Choroid plexus epithelial cell (primary cell): ENCODE measurements at regions not wholly inside any gene's neighbourhood (a gene's known extent, or its start where the extent isn't known, plus 50 kb on each side); places are given as distances from the start of the nearest gene placed in this dataset.
"Not testable (repeated sequence)": the region's sequence is repeated elsewhere in the genome, so short reads cannot be mapped to it uniquely, and the experiment has no call there.

Source experiments
- DNase-seq: peaks from one replicate; pipeline ENCODE4 v3.0.0-alpha.2; 2010; ENCODE audit warnings: low read depth
- H3K4me3 ChIP-seq: 2 replicates; pipeline ENCODE4 v1.5.1; 2011; ENCODE audit warnings: low read depth, mild to moderate bottlenecking, control low read depth, low read length, moderate library complexity
- CTCF ChIP-seq: conservative IDR thresholded peaks from 2 replicates; pipeline ENCODE4 v1.5.1; 2011; ENCODE audit warnings: low read depth, mild to moderate bottlenecking, control low read depth, inconsistent platforms, low read length, moderate library complexity

GRCh38 chr13:24986826-24987225 is 109.1 kb upstream of the PABPC3 start:
- DNase-seq: no peak
- TF ChIP-seq CTCF: no peak
- H3K4me3 ChIP-seq: no peak overlapping the region

GRCh38 chr13:24989959-24990358 is 106.0 kb upstream of the PABPC3 start:
- DNase-seq: not testable (repeated sequence)

GRCh38 chr13:24992946-24993345 is 103.0 kb upstream of the PABPC3 start:
- not testable (repeated sequence) for H3K4me3 ChIP-seq, DNase-seq

More at GRCh38 chr13:24989959-24990358, 106.0 kb upstream of the PABPC3 start:
- not testable (repeated sequence) for H3K4me3 ChIP-seq

- no peak overlapping the region for H3K4me3 ChIP-seq
- peak; percentile 94 for DNase-seq
- peak; percentile 91 for TF ChIP-seq CTCF
Observed at GRCh38 chr13:24995225-24995804, 100.6 kb upstream of the PABPC3 start.

- peak; percentile 56 for TF ChIP-seq CTCF
- DNase-seq: peak; percentile 58
- H3K4me3 ChIP-seq: no peak overlapping the region
Observed at GRCh38 chr13:24997367-24997967, 98.5 kb upstream of the PABPC3 start.

GRCh38 chr13:24998433-24998832 is 97.5 kb upstream of the PABPC3 start:
- TF ChIP-seq CTCF: no peak
- H3K4me3 ChIP-seq: no peak overlapping the region
- no peak for DNase-seq

- DNase-seq: no peak
- H3K4me3 ChIP-seq: no peak overlapping the region
- TF ChIP-seq CTCF: no peak
Observed at GRCh38 chr13:25001476-25002206, 94.3 kb upstream of the PABPC3 start.

GRCh38 chr13:25002311-25002710 is 93.6 kb upstream of the PABPC3 start:
- peak; percentile 35 for DNase-seq
- TF ChIP-seq CTCF: peak; percentile 35
- not testable (repeated sequence) for H3K4me3 ChIP-seq

GRCh38 chr13:25004489-25004888 is 91.4 kb upstream of the PABPC3 start:
- not testable (repeated sequence) for H3K4me3 ChIP-seq, DNase-seq
